Psoas muscle (tissue), 7 donors: ENCODE measurements at regions not wholly inside any gene's neighbourhood (a gene's known extent, or its start where the extent isn't known, plus 50 kb on each side); places are given as distances from the start of the nearest gene placed in this dataset.

ENCODE experiments used
- ATAC-seq, 4 donors: fragments of 200-7000 bp; cut with Tn5 transposase; one replicate each; pipeline ENCODE4 v1.9.1; 2020; ENCODE audit warnings: moderate library complexity in 3 of 4, mild to moderate bottlenecking in 2 of 4
- DNase-seq, 2 donors: peaks; one replicate each; pipeline ENCODE4 v3.0.0-alpha.2; 2020
- H3K27ac ChIP-seq: fragments of 200-600 bp; one replicate; pipeline ENCODE4 v1.8.0; 2022
- H3K27me3 ChIP-seq, 3 donors: fragments of 200-600 bp in 1 of 3; one replicate each; pipeline versions ENCODE4 v1.6.1 to v1.8.0; 2013 to 2022; ENCODE audit warnings: low read length in 2 of 3, mild to moderate bottlenecking in 2 of 3, moderate library complexity in 1 of 3; ENCODE audit not compliant: insufficient read depth in 3 of 3
- H3K36me3 ChIP-seq, 2 donors: fragments of 200-600 bp in 1 of 2; one replicate each; pipeline versions ENCODE4 v1.6.1 to v1.8.0; 2013 to 2022; ENCODE audit warnings: low read depth in 1 of 2, mild to moderate bottlenecking in 1 of 2, moderate library complexity in 1 of 2; ENCODE audit not compliant: insufficient read depth in 1 of 2
- H3K4me1 ChIP-seq: fragments of 200-600 bp; one replicate; pipeline ENCODE4 v1.8.0; 2022
- H3K4me3 ChIP-seq: fragments of 200-600 bp; one replicate; pipeline ENCODE4 v1.8.0; 2022; ENCODE audit warnings: mild to moderate bottlenecking
- H3K9me3 ChIP-seq: fragments of 200-600 bp; one replicate; pipeline ENCODE4 v1.8.0; 2022
- CTCF ChIP-seq: fragments of 200-600 bp; IDR thresholded peaks from one replicate; pipeline ENCODE4 v1.8.0; 2022; ENCODE audit warnings: antibody characterized with exemption
- WGBS, 3 donors: extraction: QIAGEN DNeasy Blood & Tissue Kit; methylation state at CpG; one replicate each; pipeline versions ENCODE4 v1.1.6 to v1.1.7; 2013; 5-methylcytosine and 5-hydroxymethylcytosine counted together
- intact Hi-C, 2 donors: fragments of 100-400 bp; cut with DNase I; formaldehyde crosslinking; loops; one replicate each; pipeline versions ENCODE4 v1.11.0 to v1.14.2; 2022
- donor health status: healthy with polysubstance abuse.
- donor health status: DM: no; HTN: no; CAD: no; lungs with moderate emphysema.
- donor health status: Bipolar disorder and iron deficiency.
- donor health status: healthy.
- donor health status: DM: yes; HTN: yes; CAD: no.
- donor health status: DM: no; HTN: no; CAD: no.
- donor health status: DM: yes; HTN: yes; CAD: no.

GRCh38 chr11:131301306-131301705, 69.1 kb upstream of the NTM start:
- Histone ChIP-seq H3K9me3 (no peaks in the 10 kb centered on the region), H3K4me3 (no peak overlapping the region), H3K27me3 (peaks cover 0 to 15% (median 0%) of the 10 kb centered on the region in 3 donors), H3K4me1 (no peaks in the 10 kb centered on the region), H3K27ac (no peak overlapping the region), H3K36me3 (no peaks in the 10 kb centered on the region)
- no peak for ATAC-seq
- 53 to 63% (median 58%) methylated on average over 5 of the region's 5 CpGs for WGBS, 3 donors
- intact Hi-C loops = no loop called here
- DNase-seq = no peak
- TF ChIP-seq CTCF = no peak

GRCh38 chr11:131302836-131303235, 67.6 kb upstream of the NTM start:
- no peaks in the 10 kb centered on the region for H3K4me1 ChIP-seq
- H3K4me3 ChIP-seq = no peak overlapping the region
- no peaks in the 10 kb centered on the region for H3K36me3 ChIP-seq
- TF ChIP-seq CTCF = no peak
- no peak overlapping the region for H3K27ac ChIP-seq
- H3K27me3 ChIP-seq = peaks cover 0 to 15% (median 0%) of the 10 kb centered on the region in 3 donors
- 5 to 20% (median 8%) methylated on average over 1 of the region's 1 CpG for WGBS, 3 donors
- no peaks in the 10 kb centered on the region for H3K9me3 ChIP-seq
- DNase-seq (no peak), ATAC-seq (no peak)
- intact Hi-C loops = no loop called here

DNA sequence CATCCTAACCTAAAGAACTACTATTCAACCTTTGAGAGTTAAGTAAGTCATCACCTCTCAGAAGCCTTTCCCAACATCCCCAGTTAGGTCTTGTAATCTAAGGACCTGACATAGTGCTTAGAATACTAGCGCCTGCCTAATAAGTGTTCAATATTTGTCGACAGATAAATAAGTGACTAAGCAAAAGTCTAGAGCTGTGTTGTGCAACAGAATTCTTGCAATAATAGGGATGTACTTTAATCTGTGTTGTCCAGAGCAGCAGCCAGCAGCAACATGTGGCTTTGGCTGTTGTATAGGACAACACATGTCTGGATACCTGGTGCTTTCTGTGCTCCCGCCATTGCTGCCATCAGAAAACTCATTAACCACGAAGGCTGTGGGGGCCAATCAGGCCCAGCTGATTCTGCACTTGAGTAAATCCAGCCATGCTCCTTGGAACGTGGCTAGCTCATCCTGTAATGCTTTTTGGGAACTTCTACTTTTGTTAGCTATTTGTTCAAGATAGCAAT, 66.8 kb upstream of the NTM start:
- Histone ChIP-seq H3K4me3 (no peak overlapping the region), H3K27ac (no peak overlapping the region), H3K4me1 (no peaks in the 10 kb centered on the region), H3K36me3 (no peaks in the 10 kb centered on the region), H3K27me3 (peaks cover 0 to 15% (median 0%) of the 10 kb centered on the region in 3 donors), H3K9me3 (no peaks in the 10 kb centered on the region)
- DNase-seq (no peak), ATAC-seq (no peak)
- no peak for TF ChIP-seq CTCF
- intact Hi-C loops = no loop called here
- WGBS, 3 donors = 65 to 81% (median 71%) methylated on average over 5 of the region's 5 CpGs

DNA sequence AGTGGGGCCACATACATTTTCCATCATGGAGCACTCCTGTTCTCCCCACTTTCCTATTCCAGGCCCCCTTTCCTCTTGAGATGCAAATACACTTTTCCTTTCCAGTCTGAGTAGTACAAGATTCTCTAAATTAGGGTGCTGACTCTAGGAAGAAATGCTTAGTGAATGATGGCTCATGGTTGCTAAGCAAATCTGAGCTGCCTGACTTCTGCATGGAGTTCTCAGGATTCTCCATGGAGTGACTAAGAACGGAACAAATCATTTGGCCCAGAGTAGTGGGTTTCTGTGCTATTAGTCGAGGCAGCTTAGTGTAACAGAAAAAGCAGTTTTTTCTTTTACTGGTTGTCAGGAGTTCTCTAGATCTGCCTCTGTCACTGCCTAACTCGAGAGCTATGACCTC, 65.4 kb upstream of the NTM start:
- WGBS, 3 donors = 21 to 36% (median 25%) methylated on average over 3 of the region's 3 CpGs
- TF ChIP-seq CTCF = no peak
- no peak overlapping the region for H3K27ac ChIP-seq
- no peaks in the 10 kb centered on the region for H3K9me3 ChIP-seq
- DNase-seq (no peak), ATAC-seq (no peak)
- H3K4me1 ChIP-seq = no peaks in the 10 kb centered on the region
- no peaks in the 10 kb centered on the region for H3K36me3 ChIP-seq
- intact Hi-C loops = no loop called here
- no peak overlapping the region for H3K4me3 ChIP-seq
- H3K27me3 ChIP-seq = peaks cover 0 to 6% (median 0%) of the 10 kb centered on the region in 3 donors

GRCh38 chr11:131307506-131307905, 62.9 kb upstream of the NTM start:
- Histone ChIP-seq H3K27me3 (no peaks in the 10 kb centered on the region), H3K36me3 (no peaks in the 10 kb centered on the region), H3K27ac (no peak overlapping the region), H3K4me3 (no peak overlapping the region), H3K4me1 (no peaks in the 10 kb centered on the region), H3K9me3 (no peaks in the 10 kb centered on the region)
- DNase-seq = no peak
- ATAC-seq = no peak
- intact Hi-C loops = no loop called here
- no peak for TF ChIP-seq CTCF
- 33 to 40% (median 33%) methylated on average over 6 of the region's 6 CpGs for WGBS, 3 donors
